SK-N-SH (cell line): ENCODE measurements at regions not wholly inside any gene's neighbourhood (a gene's known extent, or its start where the extent isn't known, plus 50 kb on each side); places are given as distances from the start of the nearest gene placed in this dataset.
A peak's percentile ranks its signal among the peaks of the same experiment; 100 is the strongest.

Experiments
- CTCF ChIA-PET: fragments of 300-600, 350-600 bp; formaldehyde crosslinking; extraction: SDS; loops from one replicate; lab custom pipeline; 2021; lab: Yijun Ruan, JAX
- POLR2A ChIA-PET: fragments of 350-600 bp; sonication (Branson Sonifier 250); formaldehyde crosslinking; extraction: SDS; loops from one replicate; lab custom pipeline; 2020; ENCODE audit warnings: antibody characterized with exemption, inconsistent platforms; lab: Yijun Ruan, JAX
- DNase-seq: peaks from one replicate; pipeline ENCODE4 v3.0.0; 2012
- H2AFZ ChIP-seq: fragments of 200-600 bp; sonication (generic); 2 replicates; pipeline ENCODE4 v1.8.1; 2016; ENCODE audit warnings: antibody characterized with exemption, mild to moderate bottlenecking, low read depth
- H3F3A ChIP-seq: fragments of 200-600 bp; sonication (generic); replicated peaks from 2 replicates; pipeline ENCODE3; 2016; ENCODE audit warnings: antibody characterized with exemption, mild to moderate bottlenecking; ENCODE audit not compliant: insufficient read depth
- H3K27ac ChIP-seq, 2 experiments: fragments of 200-500 bp in 1 of 2; fragments of 200-600 bp in 1 of 2; sonication (Bioruptor generic) in 1 of 2; sonication (generic), shearing (Covaris generic) in 1 of 2; 2 replicates each; pipeline versions ENCODE4 v1.5.1 to v1.6.1; 2014 to 2016; ENCODE audit warnings: low read depth in 2 of 2, inconsistent platforms in 1 of 2, low read length in 1 of 2, mild to moderate bottlenecking in 1 of 2, mixed read lengths in 1 of 2
- H3K27me3 ChIP-seq: fragments of 200-600 bp; sonication (generic), shearing (Covaris generic); 2 replicates; pipeline ENCODE4 v1.6.1; 2016; ENCODE audit warnings: mixed run types; ENCODE audit not compliant: insufficient read depth
- H3K36me3 ChIP-seq, 2 experiments: fragments of 200-500 bp in 1 of 2; fragments of 200-600 bp in 1 of 2; sonication (Bioruptor generic) in 1 of 2; sonication (generic) in 1 of 2; replicated peaks in 1 of 2; 2 replicates each; pipeline versions ENCODE3 to v1.5.1; 2014 to 2016; ENCODE audit warnings: low read length in 1 of 2, mild to moderate bottlenecking in 1 of 2; ENCODE audit not compliant: insufficient read depth in 2 of 2, control insufficient read depth in 1 of 2
- H3K4me1 ChIP-seq, 2 experiments: fragments of 200-500 bp in 1 of 2; fragments of 200-600 bp in 1 of 2; sonication (Bioruptor generic) in 1 of 2; sonication (generic), shearing (Covaris generic) in 1 of 2; 2 replicates each; pipeline versions ENCODE4 v1.5.1 to v1.6.1; 2014 to 2016; ENCODE audit warnings: low read depth in 1 of 2, low read length in 1 of 2, mixed run types in 1 of 2; ENCODE audit not compliant: insufficient read depth in 2 of 2, control insufficient read depth in 1 of 2
- H3K4me2 ChIP-seq: fragments of 200-600 bp; sonication (generic), shearing (Covaris generic); 2 replicates; pipeline ENCODE4 v1.6.1; 2017; ENCODE audit warnings: mixed run types
- H3K4me3 ChIP-seq, 2 experiments: fragments of 200-500 bp in 1 of 2; fragments of 200-600 bp in 1 of 2; sonication (Bioruptor generic) in 1 of 2; sonication (generic), shearing (Covaris generic) in 1 of 2; 2 replicates each; pipeline versions ENCODE4 v1.5.1 to v1.8.1; 2014 to 2016; ENCODE audit warnings: low read depth in 2 of 2, inconsistent platforms in 1 of 2, low read length in 1 of 2, mild to moderate bottlenecking in 1 of 2, mixed read lengths in 1 of 2, moderate library complexity in 1 of 2
- H3K79me2 ChIP-seq: fragments of 200-600 bp; sonication (generic); 2 replicates; pipeline ENCODE4 v1.8.1; 2017; ENCODE audit warnings: mild to moderate bottlenecking; ENCODE audit not compliant: insufficient read depth
- H3K9ac ChIP-seq: fragments of 200-600 bp; sonication (generic); 2 replicates; pipeline ENCODE4 v1.6.1; 2017; ENCODE audit warnings: mixed run types
- H3K9me2 ChIP-seq: fragments of 200-600 bp; sonication (generic); 2 replicates; pipeline ENCODE4 v1.6.1; 2017; ENCODE audit warnings: mixed run types
- H3K9me3 ChIP-seq: fragments of 200-600 bp; sonication (generic); 2 replicates; pipeline ENCODE4 v1.6.1; 2017; ENCODE audit warnings: mixed run types, mild to moderate bottlenecking, moderate library complexity
- H4K20me1 ChIP-seq: fragments of 200-600 bp; sonication (generic); 2 replicates; pipeline ENCODE4 v1.6.1; 2017; ENCODE audit warnings: mild to moderate bottlenecking, mixed run types; ENCODE audit not compliant: insufficient read depth
- EP300 ChIP-seq, 2 experiments: IDR thresholded peaks; 2 replicates each; pipeline versions ENCODE4 v1.4.0 to v1.6.1; 2012; ENCODE audit warnings: borderline replicate concordance in 1 of 2, low read depth in 1 of 2, low read length in 1 of 2
- FOXJ3 ChIP-seq: sonication (generic); formaldehyde crosslinking; IDR thresholded peaks from 2 replicates; pipeline ENCODE4 v1.5.1; 2020; ENCODE audit warnings: mild to moderate bottlenecking, missing genetic modification reagents
- GATA2 ChIP-seq: sonication (generic); formaldehyde crosslinking; IDR thresholded peaks from 2 replicates; pipeline ENCODE4 v1.5.0; 2020; ENCODE audit warnings: mild to moderate bottlenecking, missing genetic modification reagents
- JUND ChIP-seq: IDR thresholded peaks from 2 replicates; pipeline ENCODE4 v1.4.0; 2012
- NFIC ChIP-seq: IDR thresholded peaks from 2 replicates; pipeline ENCODE4 v1.4.0; 2012; ENCODE audit warnings: borderline replicate concordance
- NRF1 ChIP-seq: IDR thresholded peaks from 2 replicates; pipeline ENCODE4 v1.6.1; 2012; ENCODE audit warnings: low read depth, mild to moderate bottlenecking, low read length
- RAD21 ChIP-seq: IDR thresholded peaks from 2 replicates; pipeline ENCODE4 v1.6.1; 2012; ENCODE audit warnings: mild to moderate bottlenecking, low read length
- RFX5 ChIP-seq: IDR thresholded peaks from 2 replicates; pipeline ENCODE4 v1.6.1; 2012; ENCODE audit warnings: mild to moderate bottlenecking, improper control_type of control experiment, low read length
- SIN3A ChIP-seq: IDR thresholded peaks from 2 replicates; pipeline ENCODE4 v1.6.1; 2012; ENCODE audit warnings: low read depth, mild to moderate bottlenecking, low read length, moderate library complexity, borderline replicate concordance
- TEAD4 ChIP-seq: IDR thresholded peaks from 2 replicates; pipeline ENCODE4 v1.4.0; 2012; ENCODE audit warnings: mild to moderate bottlenecking, borderline replicate concordance; ENCODE audit not compliant: insufficient read depth
- WGBS: methylation state at CpG from one replicate; pipeline ENCODE4 v1.1.6; 2017; ENCODE audit warnings: low lambda C conversion rate; 5-methylcytosine and 5-hydroxymethylcytosine counted together
- TF ChIP-seq, protein P1 (sequence below): fragments of 150-350 bp; IDR thresholded peaks from 2 replicates; pipeline ENCODE4 v1.6.1; 2017; ENCODE audit warnings: antibody characterized with exemption, low read length, low read depth, borderline replicate concordance
- TF ChIP-seq, protein P2 (sequence below): fragments of 200-600 bp; sonication (generic); IDR thresholded peaks from 2 replicates; pipeline ENCODE4 v1.6.1; 2017; ENCODE audit warnings: antibody characterized with exemption, mild to moderate bottlenecking, moderate library complexity

DNA sequence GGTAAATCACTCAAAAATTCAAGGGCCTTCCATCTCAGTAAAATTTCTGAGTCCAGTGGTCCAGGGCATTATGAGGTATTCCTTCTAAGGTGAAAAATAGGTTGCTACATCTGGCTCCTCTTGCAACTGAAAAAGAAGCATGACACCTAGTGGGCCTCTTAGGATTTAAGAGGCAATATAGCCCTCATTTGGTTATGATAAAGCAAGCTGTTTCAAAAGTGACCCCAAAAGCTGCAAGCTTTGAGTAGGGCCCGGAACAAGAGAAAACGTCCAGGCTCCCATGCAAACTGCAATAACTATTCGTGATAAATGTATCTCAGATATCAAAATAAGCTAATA, 1910.2 kb upstream of the PRR20A start:
- CTCF ChIA-PET: no interaction called here
- Histone ChIP-seq H3K79me2 (no peaks in the 10 kb centered on the region), H3K4me3 (no peak overlapping the region), H2AFZ (no peak overlapping the region), H4K20me1 (no peaks in the 10 kb centered on the region), H3K9me2 (no peaks in the 10 kb centered on the region; the same call in 1 of the 2 replicates), H3K36me3 (no peaks in the 10 kb centered on the region), H3K27ac (no peak overlapping the region), H3K9ac (no peak overlapping the region), H3K9me3 (no peaks in the 10 kb centered on the region), H3K4me2 (no peak overlapping the region), H3F3A (no peaks in the 10 kb centered on the region), H3K27me3 (no peaks in the 10 kb centered on the region), H3K4me1 (no peaks in the 10 kb centered on the region)
- 16% methylated on average over 3 of the region's 3 CpGs for WGBS
- POLR2A ChIA-PET: no interaction called here
- TF ChIP-seq NRF1: no peak
- TF ChIP-seq NFIC: no peak
- no peak for DNase-seq

DNA sequence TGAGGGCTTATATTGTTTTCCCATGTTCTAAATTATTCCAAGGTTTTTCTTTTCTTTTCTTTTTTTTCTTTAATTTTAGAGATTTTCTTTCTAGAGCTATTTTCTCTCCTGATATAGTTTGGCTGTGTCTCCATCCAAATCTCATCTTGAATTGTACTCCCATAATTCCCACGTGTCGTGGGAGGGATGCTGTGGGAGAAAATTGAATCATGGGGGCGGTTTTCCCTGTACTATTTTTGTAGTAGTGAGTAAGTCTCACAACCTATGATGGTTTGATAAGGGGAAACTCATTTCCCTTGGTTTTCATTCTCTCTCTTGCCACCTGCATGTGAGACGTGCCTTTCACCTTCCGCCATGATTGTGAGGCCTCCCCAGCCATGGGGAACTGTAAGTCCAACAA, 1906.4 kb upstream of the PRR20A start:
- WGBS: 7% methylated on average over 5 of the region's 5 CpGs
- H3K27ac ChIP-seq: no peak overlapping the region
- DNase-seq: no peak
- H3K27me3 ChIP-seq: no peaks in the 10 kb centered on the region
- no peak overlapping the region for H3K9ac ChIP-seq
- POLR2A ChIA-PET: no interaction called here
- no peaks in the 10 kb centered on the region for H3K4me1 ChIP-seq
- CTCF ChIA-PET: no interaction called here
- H4K20me1 ChIP-seq: no peaks in the 10 kb centered on the region
- H3K4me3 ChIP-seq: no peak overlapping the region
- TF ChIP-seq FOXJ3 (no peak), NFIC (no peak), EP300 (IDR thresholded peaks at IDR 0.05; ENCODE audit: borderline replicate concordance in 1 of 2, low read depth in 1 of 2, low read length in 1 of 2) (no peak), GATA2 (CRISPR knock-in tag) (no peak), TEAD4 (no peak)
- no peak overlapping the region for H3K4me2 ChIP-seq
- H3K9me2 ChIP-seq: no peaks in the 10 kb centered on the region; the same call in 1 of the 2 replicates
- H3K36me3 ChIP-seq: no peaks in the 10 kb centered on the region
- H3F3A ChIP-seq: no peaks in the 10 kb centered on the region
- H3K79me2 ChIP-seq: no peaks in the 10 kb centered on the region
- no peak overlapping the region for H2AFZ ChIP-seq
- H3K9me3 ChIP-seq: no peaks in the 10 kb centered on the region; the same call in 1 of the 2 replicates

DNA sequence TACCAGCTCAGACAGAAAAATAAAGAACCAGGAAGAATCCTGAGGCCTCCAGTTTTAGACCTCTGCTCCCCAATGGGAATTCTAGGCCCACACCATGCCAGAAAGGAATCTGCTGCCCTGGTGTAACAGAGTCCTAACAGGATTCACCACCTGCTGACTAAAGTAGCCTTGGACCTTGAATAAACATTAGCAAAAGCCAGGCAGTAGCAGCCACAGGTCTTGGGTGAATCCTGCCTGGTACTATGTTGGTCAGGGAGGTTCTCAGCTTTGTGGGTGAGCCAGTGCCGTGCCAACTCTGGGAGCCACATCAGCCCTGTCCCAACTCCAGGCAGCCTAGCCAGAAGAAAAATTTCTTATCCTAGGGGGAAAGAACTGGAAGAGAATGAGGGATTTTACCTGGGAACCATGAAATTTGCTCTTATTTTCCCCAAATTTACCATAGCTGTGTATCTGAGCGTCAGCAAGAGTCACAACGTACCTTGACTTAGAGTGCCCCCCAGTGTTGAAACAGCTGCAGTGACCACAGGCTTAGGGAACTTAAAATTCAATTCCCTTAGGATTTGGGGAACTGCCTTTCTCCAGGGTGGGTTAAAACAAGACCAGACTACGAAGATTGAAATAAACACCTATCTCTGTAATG, 1895.6 kb upstream of the PRR20A start:
- no peaks in the 10 kb centered on the region for H3F3A ChIP-seq
- POLR2A ChIA-PET: no interaction called here
- H3K9ac ChIP-seq: no peak overlapping the region
- 20% methylated on average over 4 of the region's 4 CpGs for WGBS
- no peaks in the 10 kb centered on the region for H3K79me2 ChIP-seq
- no peaks in the 10 kb centered on the region for H3K4me1 ChIP-seq
- H2AFZ ChIP-seq: no peak overlapping the region
- no peak overlapping the region for H3K27ac ChIP-seq
- no peaks in the 10 kb centered on the region for H3K36me3 ChIP-seq
- no peaks in the 10 kb centered on the region for H3K27me3 ChIP-seq
- H3K9me2 ChIP-seq: peaks cover 3% of the 10 kb centered on the region; the same call in 1 of the 2 replicates
- CTCF ChIA-PET: interaction anchor here (0.6 to 1.8 kb wide), 10 partner anchors 11 to 1995 kb away, joined by 3 to 6 read pairs (median 4); no protein-coding TSS in a partner anchor
- H4K20me1 ChIP-seq: no peaks in the 10 kb centered on the region
- TF ChIP-seq JUND (no peak), TEAD4 (no peak), RAD21 (peak; percentile 65), RFX5 (no peak), SIN3A (no peak)
- TF ChIP-seq, protein P1, sequence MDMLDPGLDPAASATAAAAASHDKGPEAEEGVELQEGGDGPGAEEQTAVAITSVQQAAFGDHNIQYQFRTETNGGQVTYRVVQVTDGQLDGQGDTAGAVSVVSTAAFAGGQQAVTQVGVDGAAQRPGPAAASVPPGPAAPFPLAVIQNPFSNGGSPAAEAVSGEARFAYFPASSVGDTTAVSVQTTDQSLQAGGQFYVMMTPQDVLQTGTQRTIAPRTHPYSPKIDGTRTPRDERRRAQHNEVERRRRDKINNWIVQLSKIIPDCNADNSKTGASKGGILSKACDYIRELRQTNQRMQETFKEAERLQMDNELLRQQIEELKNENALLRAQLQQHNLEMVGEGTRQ: no peak
- TF ChIP-seq, protein P2, sequence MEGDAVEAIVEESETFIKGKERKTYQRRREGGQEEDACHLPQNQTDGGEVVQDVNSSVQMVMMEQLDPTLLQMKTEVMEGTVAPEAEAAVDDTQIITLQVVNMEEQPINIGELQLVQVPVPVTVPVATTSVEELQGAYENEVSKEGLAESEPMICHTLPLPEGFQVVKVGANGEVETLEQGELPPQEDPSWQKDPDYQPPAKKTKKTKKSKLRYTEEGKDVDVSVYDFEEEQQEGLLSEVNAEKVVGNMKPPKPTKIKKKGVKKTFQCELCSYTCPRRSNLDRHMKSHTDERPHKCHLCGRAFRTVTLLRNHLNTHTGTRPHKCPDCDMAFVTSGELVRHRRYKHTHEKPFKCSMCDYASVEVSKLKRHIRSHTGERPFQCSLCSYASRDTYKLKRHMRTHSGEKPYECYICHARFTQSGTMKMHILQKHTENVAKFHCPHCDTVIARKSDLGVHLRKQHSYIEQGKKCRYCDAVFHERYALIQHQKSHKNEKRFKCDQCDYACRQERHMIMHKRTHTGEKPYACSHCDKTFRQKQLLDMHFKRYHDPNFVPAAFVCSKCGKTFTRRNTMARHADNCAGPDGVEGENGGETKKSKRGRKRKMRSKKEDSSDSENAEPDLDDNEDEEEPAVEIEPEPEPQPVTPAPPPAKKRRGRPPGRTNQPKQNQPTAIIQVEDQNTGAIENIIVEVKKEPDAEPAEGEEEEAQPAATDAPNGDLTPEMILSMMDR: peak; percentile 61
- TF ChIP-seq, all 33 proteins: peak for 2
- Histone ChIP-seq H3K9me3 (no peaks in the 10 kb centered on the region), H3K4me3 (no peak overlapping the region), H3K4me2 (no peak overlapping the region)
- peak; percentile 3 for DNase-seq
